ELR (cell line): ENCODE measurements at regions not wholly inside any gene's neighbourhood (a gene's known extent, or its start where the extent isn't known, plus 50 kb on each side); places are given as distances from the start of the nearest gene placed in this dataset.

ENCODE experiments used
- DNase-seq: peaks from one replicate; pipeline ENCODE4 v3.0.0-alpha.2; 2015; ENCODE audit warnings: low read depth

DNA sequence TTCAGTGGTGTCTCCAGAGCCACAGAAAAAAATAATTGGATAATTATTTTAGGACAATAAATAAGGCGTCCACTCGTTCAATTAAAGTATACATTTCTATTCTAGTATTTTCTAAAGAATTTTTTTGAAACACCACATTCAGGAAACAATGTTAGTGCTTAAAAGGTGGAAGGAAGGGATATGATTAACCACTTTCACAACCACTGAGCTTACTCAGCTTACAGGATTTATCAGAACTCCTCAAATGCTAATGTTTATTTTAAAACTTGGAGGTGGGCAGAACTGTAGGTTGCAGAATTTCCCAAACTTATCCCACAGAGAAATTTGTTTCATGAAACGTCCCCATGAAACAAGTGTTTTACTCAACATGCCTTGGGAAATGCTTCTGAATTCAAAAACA lies 54.3 kb upstream of the MAGEB2 start:
- no peak for DNase-seq
